Hindlimb muscle (tissue), 1 donor: ENCODE measurements at regions not wholly inside any gene's neighbourhood (a gene's known extent, or its start where the extent isn't known, plus 50 kb on each side); places are given as distances from the start of the nearest gene placed in this dataset.
"Not testable (repeated sequence)": the region's sequence is repeated elsewhere in the genome, so short reads cannot be mapped to it uniquely, and the experiment has no call there.

Source experiments
- DNase-seq: peaks from one replicate; pipeline ENCODE4 v3.0.0-alpha.2; 2013

DNA sequence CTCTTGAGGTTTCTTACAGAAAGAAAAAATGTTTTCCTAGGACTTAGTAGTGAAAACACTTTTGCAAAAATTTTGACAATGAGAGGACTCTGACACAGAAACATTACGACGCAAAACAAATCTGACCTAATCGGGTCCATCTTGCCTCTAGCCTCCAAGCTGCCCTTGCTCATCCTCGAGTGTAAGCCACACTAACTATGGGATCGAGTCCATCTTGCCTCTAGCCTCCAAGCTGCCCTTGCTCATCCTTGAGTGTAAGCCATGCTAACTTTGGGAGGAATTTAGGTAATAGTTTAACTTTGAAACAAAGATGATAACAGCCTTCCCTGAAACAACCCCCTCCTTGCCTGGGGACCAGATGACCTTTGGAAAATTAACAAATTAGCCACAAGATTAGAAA lies 100.3 kb upstream of the FRG1 start:
- DNase-seq = no peak

- no peak for DNase-seq
These were observed 97.2 kb upstream of the FRG1 start for GRCh38 chr4:189843413-189844009.

DNA sequence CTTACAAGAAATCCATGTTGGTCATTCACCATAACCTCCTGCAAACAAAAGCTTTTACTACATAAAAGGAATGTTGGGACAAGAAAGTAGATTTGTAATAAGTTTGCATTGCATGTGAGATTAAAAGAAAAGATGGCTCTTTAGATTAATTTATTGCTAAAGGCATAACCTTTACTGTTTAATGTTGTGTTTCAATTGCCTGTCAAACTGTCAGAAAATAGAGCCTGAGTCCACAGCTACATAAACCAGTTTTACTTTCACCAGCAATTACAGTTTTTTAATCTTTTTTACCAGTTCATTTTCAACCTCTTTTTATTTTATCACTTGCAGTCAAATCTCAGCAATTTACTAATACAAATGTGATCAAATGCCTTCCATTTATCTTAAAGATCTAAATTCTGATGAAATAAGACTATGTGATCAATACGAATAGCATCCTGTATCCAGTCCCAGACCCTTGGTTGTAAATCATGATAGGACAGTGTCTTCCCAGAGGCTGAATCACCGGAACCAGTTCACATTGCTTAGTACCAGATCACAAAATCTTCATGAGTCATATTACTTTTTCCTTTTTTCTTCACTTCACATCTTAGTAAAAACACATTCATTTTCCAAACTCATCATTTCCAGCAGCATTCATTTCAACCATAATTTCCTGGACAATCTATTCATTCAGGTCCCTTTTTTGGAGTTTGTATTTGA lies 95.4 kb upstream of the FRG1 start:
- no peak for DNase-seq

GRCh38 chr4:189846094-189846493 lies 94.6 kb upstream of the FRG1 start:
- not testable (repeated sequence) for DNase-seq

DNA sequence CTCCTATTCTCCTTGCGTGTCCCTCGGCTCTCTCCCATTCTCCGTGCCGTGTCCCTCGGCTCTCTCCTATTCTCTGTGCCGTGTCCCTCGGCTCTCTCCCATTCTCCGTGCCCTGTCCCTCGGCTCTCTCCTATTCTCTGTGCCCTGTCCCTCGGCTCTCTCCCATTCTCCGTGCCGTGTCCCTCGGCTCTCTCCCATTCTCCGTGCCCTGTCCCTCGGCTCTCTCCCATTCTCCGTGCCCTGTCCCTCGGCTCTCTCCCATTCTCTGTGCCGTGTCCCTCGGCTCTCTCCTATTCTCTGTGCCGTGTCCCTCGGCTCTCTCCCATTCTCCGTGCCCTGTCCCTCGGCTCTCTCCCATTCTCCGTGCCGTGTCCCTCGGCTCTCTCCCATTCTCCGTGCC lies 94.1 kb upstream of the FRG1 start:
- not testable (repeated sequence) for DNase-seq

DNA sequence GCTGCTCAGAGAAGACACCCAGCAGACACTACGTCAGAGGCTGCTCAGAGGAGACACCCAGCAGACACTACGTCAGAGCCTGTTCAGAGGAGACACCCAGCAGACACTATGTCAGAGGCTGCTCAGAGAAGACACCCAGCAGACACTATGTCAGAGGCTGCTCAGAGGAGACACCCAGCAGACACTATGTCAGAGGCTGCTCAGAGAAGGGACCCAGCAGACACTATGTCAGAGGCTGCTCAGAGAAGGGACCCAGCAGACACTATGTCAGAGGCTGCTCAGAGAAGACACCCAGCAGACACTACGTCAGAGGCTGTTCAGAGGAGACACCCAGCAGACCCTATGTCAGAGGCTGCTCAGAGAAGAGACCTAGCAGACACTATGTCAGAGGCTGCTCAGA lies 92.0 kb upstream of the FRG1 start:
- not testable (repeated sequence) for DNase-seq

DNA sequence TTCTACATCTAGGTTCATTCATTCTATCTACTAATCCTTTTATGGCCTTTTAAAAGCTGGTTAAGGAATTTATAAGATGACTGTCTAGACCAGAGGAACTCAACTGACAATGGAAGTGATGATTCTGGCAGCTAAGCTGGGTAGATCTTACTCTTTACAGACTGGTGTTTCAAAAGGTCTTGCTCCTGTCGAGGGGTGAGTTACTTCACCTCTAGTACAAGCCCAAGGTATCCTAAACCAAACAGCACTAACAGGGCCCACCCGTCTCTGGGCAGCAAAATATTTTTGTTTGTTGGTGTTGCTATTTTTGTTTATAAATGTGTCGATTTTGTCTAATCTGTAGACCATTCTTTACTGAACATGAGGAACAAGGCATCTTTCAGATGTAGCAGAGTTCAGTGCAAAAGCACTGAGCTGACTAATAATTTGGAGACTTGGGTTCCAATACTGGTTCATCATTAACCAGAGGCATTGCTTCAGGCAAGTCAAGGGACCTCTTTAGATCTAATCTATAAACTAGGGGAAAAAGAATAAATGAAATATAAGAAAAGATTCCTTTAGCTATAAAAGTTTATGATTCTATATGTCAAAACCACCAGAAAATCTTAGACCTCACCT lies 90.3 kb upstream of the FRG1 start:
- DNase-seq = no peak

DNA sequence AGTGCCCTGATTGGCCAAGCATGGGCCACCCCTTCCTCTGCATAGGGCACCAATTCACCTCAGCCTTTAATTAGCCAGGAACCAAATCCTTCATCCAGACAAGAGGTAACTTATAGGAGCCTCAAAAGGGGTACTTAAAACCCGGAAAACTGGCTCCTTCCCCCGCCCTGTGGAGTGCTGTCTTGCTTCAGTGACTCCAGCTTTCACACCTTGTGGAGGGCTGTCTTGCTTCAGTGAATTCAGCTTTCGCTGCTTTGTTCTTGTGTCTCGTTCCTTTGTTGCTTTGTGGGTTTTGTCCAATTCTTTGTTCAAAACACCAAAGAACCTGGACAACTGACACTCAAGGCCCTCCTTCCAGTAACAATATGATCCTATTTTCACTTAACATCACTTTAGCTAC lies 82.2 kb upstream of the FRG1 start:
- no peak for DNase-seq

- DNase-seq = no peak
These were observed 79.6 kb upstream of the FRG1 start for GRCh38 chr4:189861101-189861500.

DNA sequence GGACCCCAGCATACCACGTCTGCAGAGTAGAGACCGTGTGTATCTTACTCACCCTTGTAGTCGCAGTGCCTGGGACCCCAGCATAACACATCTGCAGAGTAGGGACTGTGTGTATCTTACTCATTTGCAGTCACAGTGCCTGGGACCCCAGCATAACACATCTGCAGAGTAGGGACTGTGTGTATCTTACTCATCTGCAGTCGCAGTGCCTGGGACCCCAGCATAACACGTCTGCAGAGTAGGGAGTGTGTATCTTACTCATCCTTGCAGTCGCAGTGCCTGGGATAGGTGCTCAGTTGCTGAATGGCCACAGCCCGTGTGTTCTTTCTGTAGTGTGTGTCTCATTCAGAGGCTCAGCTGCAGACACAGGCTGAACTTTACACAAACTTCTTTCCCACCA lies 71.4 kb upstream of the FRG1 start:
- DNase-seq = no peak

GRCh38 chr4:189870511-189871234 lies 70.0 kb upstream of the FRG1 start:
- no peak for DNase-seq

DNA sequence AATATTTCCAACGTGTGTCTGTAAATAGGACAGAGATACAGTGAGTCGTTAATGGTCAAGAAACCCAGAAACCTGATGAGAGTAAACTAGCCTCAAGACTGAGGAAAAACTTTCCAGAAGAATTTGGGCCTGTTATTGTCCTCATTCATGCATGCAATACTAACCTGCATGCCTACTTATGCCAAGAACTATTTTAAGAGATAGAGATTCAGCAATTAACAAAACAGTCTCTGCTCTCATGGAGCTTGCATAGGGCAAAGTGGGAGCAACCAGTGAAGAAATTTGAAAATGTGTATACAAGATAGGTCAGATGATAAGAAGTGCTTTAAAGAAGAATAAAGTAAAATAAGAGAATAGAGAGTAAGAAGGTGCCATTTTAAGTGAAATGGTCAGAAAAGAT lies 66.1 kb upstream of the FRG1 start:
- DNase-seq = no peak

DNA sequence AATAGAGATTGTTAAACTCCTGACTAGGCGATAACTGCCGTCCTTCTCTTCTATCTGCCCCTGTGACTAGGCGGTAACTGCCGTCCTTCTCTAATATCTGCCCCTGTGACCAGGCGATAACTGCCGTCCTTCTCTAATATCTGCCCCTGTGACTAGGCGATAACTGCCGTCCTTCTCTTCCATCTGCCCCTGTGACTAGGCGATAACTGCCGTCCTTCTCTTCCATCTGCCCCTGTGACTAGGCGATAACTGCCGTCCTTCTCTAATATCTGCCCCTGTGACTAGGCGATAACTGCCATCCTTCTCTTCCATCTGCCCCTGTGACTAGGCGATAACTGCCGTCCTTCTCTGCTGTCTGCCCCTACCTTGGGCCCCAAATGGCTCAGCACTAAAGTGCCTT lies 59.5 kb upstream of the FRG1 start:
- peak; percentile 1 for DNase-seq

- not testable (repeated sequence) for DNase-seq
These were observed 52.3 kb upstream of the FRG1 start for GRCh38 chr4:189888407-189888806.
